IgD-negative memory B cell (primary cell): ENCODE measurements at regions not wholly inside any gene's neighbourhood (a gene's known extent, or its start where the extent isn't known, plus 50 kb on each side); places are given as distances from the start of the nearest gene placed in this dataset.

Experiments used
- H3K27ac Mint-ChIP-seq, 3 donors: one replicate each; pipeline ENCODE4 v1.8.0; 2020 to 2022; ENCODE audit warnings: mild to moderate bottlenecking in 3 of 3, mixed read lengths in 3 of 3, moderate library complexity in 1 of 3
- H3K27me3 Mint-ChIP-seq: one replicate; pipeline ENCODE4 v1.8.0; 2021; ENCODE audit warnings: mixed read lengths
- H3K36me3 Mint-ChIP-seq: one replicate; pipeline ENCODE4 v1.8.0; 2020; ENCODE audit warnings: mild to moderate bottlenecking, mixed read lengths
- H3K4me1 Mint-ChIP-seq, 3 donors: one replicate each; pipeline ENCODE4 v1.8.0; 2020 to 2022; ENCODE audit warnings: mixed read lengths in 3 of 3, mild to moderate bottlenecking in 1 of 3
- H3K4me3 Mint-ChIP-seq, 4 donors: one replicate each; pipeline ENCODE4 v1.8.0; 2020 to 2022; ENCODE audit warnings: mild to moderate bottlenecking in 4 of 4, mixed read lengths in 4 of 4, moderate library complexity in 3 of 4
- H3K9me3 Mint-ChIP-seq, 3 donors: one replicate each; pipeline ENCODE4 v1.8.0; 2020 to 2021; ENCODE audit warnings: mixed read lengths in 3 of 3, mild to moderate bottlenecking in 1 of 3

DNA sequence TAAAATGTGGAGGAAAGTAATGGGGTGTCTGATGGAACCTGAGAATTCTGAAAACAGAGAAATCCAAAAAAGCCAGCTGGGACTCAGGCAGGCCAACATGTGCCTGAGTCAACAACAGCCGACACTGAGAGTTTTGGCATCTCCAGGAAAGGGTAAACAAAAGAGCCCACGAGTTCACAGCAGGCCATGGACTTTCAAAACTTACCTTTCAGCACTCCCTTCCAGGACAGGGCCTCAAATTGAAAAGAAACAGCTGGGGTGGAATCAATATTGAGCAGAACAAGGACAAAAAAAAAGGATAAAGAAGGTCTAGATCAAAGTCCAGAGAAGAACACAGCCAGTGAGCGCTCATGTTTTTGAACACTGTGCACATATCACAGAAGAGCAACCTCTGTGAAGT is 735.4 kb upstream of the GRM7 start:
- Mint-ChIP-seq H3K4me1 (peaks cover 0 to 1% (median 0%) of the 10 kb centered on the region in 3 donors), H3K36me3 (no peaks in the 10 kb centered on the region), H3K27ac (no peak overlapping the region), H3K9me3 (peaks cover 3 to 11% (median 5%) of the 10 kb centered on the region in 3 donors), H3K4me3 (no peak overlapping the region), H3K27me3 (no peaks in the 10 kb centered on the region)

DNA sequence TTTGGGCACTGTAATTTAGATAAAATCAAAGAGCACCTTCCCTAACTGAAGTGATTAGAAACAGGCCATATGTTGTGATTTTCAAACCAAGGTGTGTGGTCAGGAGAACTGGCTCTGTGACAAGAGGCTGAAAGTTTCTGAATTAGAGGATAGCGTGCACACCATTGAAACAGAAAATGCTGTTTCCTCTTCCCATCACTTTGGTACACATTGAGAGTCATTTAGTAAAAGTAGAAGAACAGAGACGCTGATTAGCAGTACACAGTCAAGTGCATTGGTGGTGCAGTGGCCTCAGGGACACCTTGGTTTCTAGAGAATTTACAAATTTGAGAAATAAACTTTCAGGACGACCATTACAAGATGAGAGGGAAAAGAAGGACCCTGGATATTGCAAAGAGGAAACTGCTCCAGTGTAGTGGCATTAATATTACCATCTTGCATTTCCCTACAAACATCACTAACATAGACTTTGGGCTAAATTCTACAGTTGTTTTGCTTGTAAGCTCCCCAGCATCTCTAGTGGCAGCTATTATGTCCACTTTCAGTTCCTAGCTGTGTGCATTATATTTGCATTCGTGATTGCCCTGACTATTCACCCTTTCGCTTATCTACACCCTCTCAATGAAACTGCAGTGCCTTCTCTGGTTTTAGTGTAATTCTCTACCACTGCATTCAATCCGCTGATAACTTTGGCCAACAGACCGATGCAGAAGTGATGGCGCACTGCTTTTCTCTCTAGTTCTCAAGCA is 728.1 kb upstream of the GRM7 start:
- no peaks in the 10 kb centered on the region for H3K27me3 Mint-ChIP-seq
- H3K4me3 Mint-ChIP-seq: no peak overlapping the region
- H3K9me3 Mint-ChIP-seq: peaks cover 0 to 5% (median 0%) of the 10 kb centered on the region in 3 donors
- H3K4me1 Mint-ChIP-seq: peaks cover 0 to 2% (median 0%) of the 10 kb centered on the region in 3 donors
- H3K36me3 Mint-ChIP-seq: no peaks in the 10 kb centered on the region
- H3K27ac Mint-ChIP-seq: no peak overlapping the region

DNA sequence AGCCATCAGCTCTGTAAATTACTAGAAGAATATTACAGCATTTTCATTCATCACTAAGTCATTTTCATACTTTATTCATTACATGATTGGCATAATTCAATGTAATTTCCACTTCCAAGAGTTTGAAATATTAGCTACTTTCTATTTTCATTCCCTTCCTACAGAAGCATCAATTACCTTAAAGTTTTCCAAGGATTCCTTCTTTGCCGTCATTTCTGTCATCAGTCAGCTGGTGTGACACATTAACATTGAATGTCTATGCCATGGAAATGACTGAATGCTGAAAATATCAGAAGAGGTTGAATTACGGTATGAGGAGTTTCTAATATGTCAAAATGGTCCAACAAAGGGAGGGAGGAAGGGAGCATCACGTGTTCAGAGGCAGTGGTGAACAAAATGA is 718.2 kb upstream of the GRM7 start:
- no peak overlapping the region for H3K4me3 Mint-ChIP-seq
- peaks cover 0 to 3% (median 0%) of the 10 kb centered on the region in 3 donors for H3K4me1 Mint-ChIP-seq

DNA sequence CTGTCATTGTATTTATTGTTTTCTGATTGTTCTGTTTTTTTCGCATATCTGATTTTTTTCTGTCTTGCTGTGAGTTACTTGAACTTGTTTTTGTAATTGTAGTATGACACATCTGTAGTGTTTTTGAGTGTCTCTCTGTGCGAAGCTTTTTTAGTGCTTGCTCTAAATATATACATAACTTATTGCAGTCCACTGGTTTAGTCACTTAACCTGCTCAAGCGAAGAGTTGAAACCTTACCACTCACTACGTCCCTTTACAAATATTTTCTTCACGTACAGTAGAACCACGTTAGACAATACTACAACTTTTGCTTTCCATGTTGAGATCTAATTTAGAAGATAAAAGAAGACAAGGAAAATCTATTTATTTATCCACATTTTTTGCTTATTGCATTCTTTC is 713.0 kb upstream of the GRM7 start:
- peak overlapping the region in 2 of 4 donors; percentile 35 to 64 for H3K4me3 Mint-ChIP-seq
- peaks cover 0 to 5% (median 0%) of the 10 kb centered on the region in 3 donors for H3K4me1 Mint-ChIP-seq
- H3K27ac Mint-ChIP-seq: no peak overlapping the region
- no peaks in the 10 kb centered on the region for H3K36me3 Mint-ChIP-seq
- H3K27me3 Mint-ChIP-seq: peaks cover 3% of the 10 kb centered on the region
- peaks cover 0 to 1% (median 0%) of the 10 kb centered on the region in 3 donors for H3K9me3 Mint-ChIP-seq

More for the DNA sequence above, 718.2 kb upstream of the GRM7 start:
- no peaks in the 10 kb centered on the region for H3K36me3 Mint-ChIP-seq
- H3K27ac Mint-ChIP-seq: no peak overlapping the region
- H3K9me3 Mint-ChIP-seq: peaks cover 0 to 2% (median 1%) of the 10 kb centered on the region in 3 donors
- H3K27me3 Mint-ChIP-seq: no peaks in the 10 kb centered on the region

DNA sequence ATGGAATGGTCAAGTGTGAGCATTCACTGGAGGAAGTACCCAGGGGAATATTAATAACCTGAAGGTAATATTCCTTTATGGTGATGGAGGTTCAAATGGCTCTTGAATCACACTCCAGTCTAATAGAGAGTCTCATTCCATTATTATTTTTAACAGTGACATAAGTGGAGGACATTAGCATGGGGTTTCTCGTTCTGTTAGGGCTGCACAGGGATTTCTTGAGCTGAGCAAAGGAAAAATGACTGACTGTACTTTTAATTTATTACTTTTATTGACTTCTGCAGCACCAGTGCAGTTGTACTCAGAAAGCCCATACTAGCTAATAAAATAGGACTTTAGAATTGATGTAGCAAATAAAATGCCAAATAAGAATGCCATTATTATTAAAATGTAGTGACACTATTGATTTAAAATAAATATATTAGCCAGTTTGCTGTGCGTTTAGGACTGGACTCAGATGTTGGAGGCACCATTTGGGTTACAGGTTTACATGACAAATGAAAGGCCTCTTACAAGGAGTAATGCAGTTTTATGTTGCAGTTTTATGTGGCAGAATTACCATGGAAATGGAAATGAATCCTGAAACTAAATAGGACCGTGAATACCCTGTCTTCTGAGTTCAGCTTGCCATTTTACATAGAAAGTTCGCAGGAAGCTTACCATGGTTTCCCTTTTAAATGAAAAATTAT is 705.1 kb upstream of the GRM7 start:
- Mint-ChIP-seq H3K27me3 (peaks cover 1% of the 10 kb centered on the region), H3K4me1 (no peaks in the 10 kb centered on the region), H3K9me3 (no peaks in the 10 kb centered on the region), H3K36me3 (no peaks in the 10 kb centered on the region), H3K27ac (no peak overlapping the region), H3K4me3 (no peak overlapping the region)

DNA sequence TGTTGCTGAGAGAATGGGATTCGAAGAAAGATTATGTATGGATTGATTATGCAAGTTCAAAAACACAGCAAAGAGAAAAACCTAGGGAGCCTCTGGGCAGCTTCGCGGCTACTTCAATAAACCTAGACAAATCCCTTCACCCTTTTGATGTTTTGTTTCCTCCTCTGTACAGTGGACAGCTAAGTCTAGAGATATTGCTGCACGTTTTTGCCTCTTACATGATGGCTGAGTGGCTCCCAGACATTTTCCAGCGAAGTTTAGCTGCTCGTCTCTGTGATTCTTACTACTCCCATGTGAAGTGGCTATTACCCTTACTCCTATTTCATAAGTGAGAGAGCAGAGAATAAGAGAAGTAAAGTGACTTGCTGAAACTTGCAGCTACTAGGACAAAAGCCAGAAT is 695.0 kb upstream of the GRM7 start:
- Mint-ChIP-seq H3K36me3 (no peaks in the 10 kb centered on the region), H3K27ac (no peak overlapping the region), H3K4me3 (no peak overlapping the region), H3K9me3 (peaks cover 0 to 5% (median 3%) of the 10 kb centered on the region in 3 donors), H3K4me1 (peaks cover 0 to 7% (median 4%) of the 10 kb centered on the region in 3 donors), H3K27me3 (no peaks in the 10 kb centered on the region)

DNA sequence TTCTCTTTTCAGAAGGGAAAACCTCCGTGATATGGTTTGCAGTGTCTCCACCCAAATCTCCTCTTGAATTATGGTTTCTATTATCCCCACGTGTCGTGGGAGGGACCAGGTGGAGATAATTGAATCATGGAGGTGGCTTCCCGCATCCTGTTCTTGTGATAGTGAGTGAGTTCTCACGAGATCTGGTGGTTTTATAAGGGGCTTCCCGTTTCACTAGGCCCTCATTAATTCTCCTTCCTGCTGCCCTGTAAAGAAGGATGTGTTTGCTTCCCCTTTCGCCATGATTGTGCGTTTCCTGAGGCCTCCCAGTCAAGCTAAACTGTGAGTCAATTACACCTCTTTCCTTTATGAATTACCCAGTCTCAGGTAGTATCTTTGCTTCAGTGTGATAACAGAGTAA is 692.7 kb upstream of the GRM7 start:
- Mint-ChIP-seq H3K27ac (peak overlapping the region in 2 of 3 donors; percentile 59 to 83), H3K4me1 (peaks cover 0 to 7% (median 4%) of the 10 kb centered on the region in 3 donors), H3K4me3 (peak overlapping the region in 1 of 4 donors; percentile 53), H3K27me3 (peaks cover 3% of the 10 kb centered on the region), H3K9me3 (peaks cover 0 to 5% (median 3%) of the 10 kb centered on the region in 3 donors), H3K36me3 (no peaks in the 10 kb centered on the region)

DNA sequence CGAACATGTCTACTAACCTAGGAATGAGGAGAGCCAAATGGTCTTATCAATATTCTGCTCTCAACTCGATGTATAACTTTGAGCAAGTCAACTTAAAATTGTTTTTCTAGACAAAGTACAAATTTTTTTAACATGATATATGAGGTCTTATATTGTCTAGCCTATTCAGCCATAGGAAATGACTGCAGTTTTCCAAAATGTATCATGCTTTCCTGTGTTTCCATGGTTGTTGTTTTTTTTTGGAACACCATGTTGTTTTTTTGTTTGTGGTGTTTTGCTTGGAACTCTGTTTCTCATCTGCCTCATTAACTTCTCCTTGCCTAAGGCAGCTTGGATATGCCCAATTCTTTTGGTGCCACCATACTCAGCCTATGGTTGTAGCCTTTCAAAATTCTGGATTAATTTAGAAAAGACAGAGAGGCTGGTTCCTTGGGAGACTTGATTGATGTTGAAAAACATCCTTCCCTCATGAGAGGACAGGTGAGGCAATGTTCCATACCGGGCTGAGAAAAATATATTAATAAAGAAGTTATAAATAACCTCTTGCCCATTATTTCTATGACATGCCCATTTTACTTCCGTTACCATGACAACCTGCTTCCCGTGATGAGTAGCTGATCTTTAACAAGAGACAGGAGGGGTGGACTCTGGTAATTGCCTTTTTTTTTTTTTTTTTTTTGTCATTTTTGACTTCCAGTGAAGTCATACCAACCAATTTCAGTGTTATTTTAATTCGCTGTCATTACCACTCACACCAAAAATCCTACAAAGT is 687.9 kb upstream of the GRM7 start:
- H3K9me3 Mint-ChIP-seq: peaks cover 0 to 11% (median 3%) of the 10 kb centered on the region in 3 donors
- H3K36me3 Mint-ChIP-seq: no peaks in the 10 kb centered on the region
- no peak overlapping the region for H3K4me3 Mint-ChIP-seq
- peaks cover 3% of the 10 kb centered on the region for H3K27me3 Mint-ChIP-seq
- peaks cover 0 to 4% (median 4%) of the 10 kb centered on the region in 3 donors for H3K4me1 Mint-ChIP-seq
- H3K27ac Mint-ChIP-seq: no peak overlapping the region

DNA sequence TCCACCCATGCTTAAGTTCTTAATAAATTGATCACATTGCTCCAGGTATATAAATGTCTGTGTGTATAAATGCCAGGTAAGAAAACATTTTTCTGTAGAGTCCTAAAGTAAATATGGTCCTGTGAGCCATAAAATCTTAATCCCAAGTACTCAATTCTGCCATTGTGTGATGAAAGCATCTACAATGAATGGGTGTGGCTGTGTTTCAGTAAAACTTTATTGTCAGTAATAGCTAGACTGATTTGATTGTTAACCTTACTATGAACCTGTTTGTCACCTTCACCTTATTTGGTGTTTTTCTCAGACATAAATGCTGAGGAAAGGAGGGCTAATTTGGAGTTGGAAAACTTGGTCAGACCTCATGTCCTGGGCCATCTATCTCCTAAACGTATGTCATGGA is 683.5 kb upstream of the GRM7 start:
- Mint-ChIP-seq H3K27me3 (peaks cover 3% of the 10 kb centered on the region), H3K4me1 (no peaks in the 10 kb centered on the region), H3K27ac (no peak overlapping the region), H3K36me3 (no peaks in the 10 kb centered on the region), H3K4me3 (no peak overlapping the region), H3K9me3 (peaks cover 0 to 6% (median 0%) of the 10 kb centered on the region in 3 donors)

DNA sequence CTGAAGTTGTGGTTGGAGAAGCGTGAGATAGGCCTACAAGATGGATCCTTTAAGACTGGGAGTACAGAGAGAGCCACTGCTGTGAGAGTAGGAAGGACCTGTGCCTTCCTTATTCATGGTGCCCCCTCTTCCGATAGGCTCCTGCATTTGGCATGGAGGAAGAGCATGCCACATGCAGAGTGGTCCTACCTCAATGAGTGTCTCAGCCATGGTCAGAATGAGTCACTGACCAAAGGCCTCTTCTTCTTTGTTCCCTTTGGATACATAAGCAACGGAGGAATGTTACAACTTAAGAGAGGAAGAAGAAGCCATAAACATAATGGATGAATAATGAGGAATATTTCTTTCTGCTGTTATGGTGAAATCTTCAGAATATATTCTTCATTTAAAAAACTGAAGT is 681.2 kb upstream of the GRM7 start:
- Mint-ChIP-seq H3K27me3 (no peaks in the 10 kb centered on the region), H3K36me3 (no peaks in the 10 kb centered on the region), H3K9me3 (peaks cover 0 to 5% (median 0%) of the 10 kb centered on the region in 3 donors), H3K4me3 (no peak overlapping the region), H3K4me1 (no peaks in the 10 kb centered on the region), H3K27ac (no peak overlapping the region)

DNA sequence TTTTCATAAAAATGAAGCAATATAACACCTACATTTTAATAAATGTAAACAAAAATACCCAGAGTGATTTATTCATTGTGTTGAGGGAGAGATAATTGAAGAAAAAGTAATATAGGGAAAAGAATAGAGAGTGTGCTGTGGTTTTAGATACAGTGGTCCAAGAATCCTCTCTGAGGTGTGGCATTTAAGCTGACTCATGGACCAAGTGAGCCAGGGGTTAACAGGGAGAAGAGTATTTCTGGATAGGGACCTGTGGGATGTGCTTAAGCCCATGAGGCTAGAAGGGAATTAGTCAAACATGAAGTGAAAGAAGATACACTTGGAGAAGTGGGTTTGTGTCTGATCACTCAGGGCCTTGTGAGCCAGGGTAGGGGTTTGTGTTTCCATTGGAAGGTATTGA is 680.7 kb upstream of the GRM7 start:
- Mint-ChIP-seq H3K27me3 (no peaks in the 10 kb centered on the region), H3K9me3 (peaks cover 0 to 5% (median 0%) of the 10 kb centered on the region in 3 donors), H3K36me3 (no peaks in the 10 kb centered on the region), H3K4me3 (no peak overlapping the region), H3K4me1 (no peaks in the 10 kb centered on the region), H3K27ac (peak overlapping the region in 1 of 3 donors; percentile 9)

DNA sequence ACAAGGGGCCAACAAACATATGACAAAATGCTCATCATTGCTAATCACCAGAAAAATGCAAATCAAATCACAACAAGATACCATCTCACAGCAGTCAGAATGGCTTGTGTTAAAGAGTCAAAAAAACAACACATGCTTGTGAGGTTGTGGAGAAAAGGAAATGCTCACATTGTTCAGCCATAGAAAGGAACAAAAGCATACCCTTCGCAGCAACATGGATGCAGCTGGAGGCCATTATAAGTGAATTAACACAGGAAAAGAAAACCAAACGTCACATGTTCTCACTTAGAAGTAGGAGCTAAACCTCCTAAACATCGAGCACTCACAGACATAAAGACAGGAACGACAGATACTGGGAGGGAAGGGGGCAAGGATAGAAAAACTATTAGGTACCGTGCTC is 678.4 kb upstream of the GRM7 start:
- H3K4me3 Mint-ChIP-seq: no peak overlapping the region
- H3K27ac Mint-ChIP-seq: no peak overlapping the region
- H3K36me3 Mint-ChIP-seq: no peaks in the 10 kb centered on the region
- no peaks in the 10 kb centered on the region for H3K27me3 Mint-ChIP-seq
- no peaks in the 10 kb centered on the region for H3K4me1 Mint-ChIP-seq
- peaks cover 0 to 2% (median 0%) of the 10 kb centered on the region in 3 donors for H3K9me3 Mint-ChIP-seq

DNA sequence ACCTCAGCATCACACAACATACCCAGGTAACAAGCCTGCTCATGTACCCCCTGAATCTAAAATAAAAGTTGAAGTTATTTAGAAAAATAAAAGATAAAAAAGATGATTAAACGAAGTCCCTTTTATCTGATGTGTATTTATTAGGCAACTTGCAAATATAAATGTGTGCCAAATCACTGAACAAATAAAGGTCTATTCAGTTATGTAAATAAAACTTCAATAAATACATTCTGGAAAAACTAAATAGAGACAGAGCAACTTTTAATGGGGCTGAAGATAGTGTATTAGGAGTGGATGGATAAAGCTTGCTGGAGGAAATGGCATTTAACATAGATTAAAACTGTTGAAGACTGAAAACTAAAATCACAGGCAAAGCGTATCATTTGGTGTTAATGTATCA is 678.0 kb upstream of the GRM7 start:
- Mint-ChIP-seq H3K27me3 (no peaks in the 10 kb centered on the region), H3K4me1 (no peaks in the 10 kb centered on the region)

DNA sequence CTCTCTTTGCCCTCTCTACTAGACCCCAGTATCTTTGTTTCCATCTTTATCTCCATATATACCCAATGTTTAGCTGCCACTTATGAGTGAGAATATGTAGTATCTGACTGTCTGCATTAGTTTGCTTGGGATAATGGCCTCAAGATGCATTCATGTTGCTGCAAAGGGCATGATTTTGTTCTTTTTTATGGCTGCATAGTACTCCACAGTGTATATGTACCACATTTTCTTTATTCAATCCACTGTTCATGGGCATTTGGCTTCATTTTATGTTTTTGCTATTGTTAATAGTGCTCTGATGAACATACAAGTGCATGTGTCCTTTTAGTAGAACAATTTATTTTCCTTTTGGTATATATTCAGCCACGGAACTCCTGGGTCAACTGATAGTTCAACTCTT is 671.5 kb upstream of the GRM7 start:
- H3K27ac Mint-ChIP-seq: no peak overlapping the region
- no peak overlapping the region for H3K4me3 Mint-ChIP-seq
- no peaks in the 10 kb centered on the region for H3K36me3 Mint-ChIP-seq
- H3K9me3 Mint-ChIP-seq: peaks cover 0 to 3% (median 2%) of the 10 kb centered on the region in 3 donors
- H3K4me1 Mint-ChIP-seq: no peaks in the 10 kb centered on the region
- peaks cover 1% of the 10 kb centered on the region for H3K27me3 Mint-ChIP-seq

More for the DNA sequence above, 678.0 kb upstream of the GRM7 start:
- Mint-ChIP-seq H3K27ac (no peak overlapping the region), H3K9me3 (peaks cover 0 to 3% (median 2%) of the 10 kb centered on the region in 3 donors), H3K36me3 (no peaks in the 10 kb centered on the region), H3K4me3 (no peak overlapping the region)

DNA sequence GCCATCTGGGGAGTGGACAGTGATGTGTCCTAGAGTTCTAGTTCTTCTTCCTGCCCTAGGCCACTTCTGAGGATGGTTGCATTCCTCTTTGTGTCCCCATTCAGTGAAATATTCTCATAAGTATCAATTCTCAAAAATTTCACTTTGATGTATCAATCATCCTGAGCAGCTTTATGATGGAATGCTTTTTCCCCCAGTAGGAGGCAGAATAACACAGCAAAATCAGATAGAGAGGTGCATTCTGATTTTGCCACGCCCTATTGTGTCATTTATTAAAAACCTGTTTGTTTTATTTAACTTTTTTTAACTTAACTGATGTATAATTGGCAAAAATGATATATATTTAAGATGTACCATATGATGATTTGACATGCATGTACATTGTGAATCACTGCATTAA is 656.0 kb upstream of the GRM7 start:
- Mint-ChIP-seq H3K36me3 (no peaks in the 10 kb centered on the region), H3K4me1 (peaks cover 0 to 1% (median 0%) of the 10 kb centered on the region in 3 donors), H3K9me3 (no peaks in the 10 kb centered on the region), H3K27ac (peak overlapping the region in 1 of 3 donors; percentile 20), H3K4me3 (no peak overlapping the region), H3K27me3 (peaks cover 2% of the 10 kb centered on the region)
